Smooth muscle cell (in vitro differentiated cells): ENCODE measurements at regions not wholly inside any gene's neighbourhood (a gene's known extent, or its start where the extent isn't known, plus 50 kb on each side); places are given as distances from the start of the nearest gene placed in this dataset.
A peak's percentile ranks its signal among the peaks of the same experiment; 100 is the strongest.

Experiments used
- DNase-seq: peaks from one replicate; lab custom pipeline; 2025; ENCODE audit not compliant: unreplicated experiment; lab: John Stamatoyannopoulos, UW
- H2AFZ ChIP-seq: fragments of 200-600 bp; sonication (generic); 2 replicates; pipeline ENCODE4 v1.6.0; 2016; ENCODE audit warnings: antibody characterized with exemption, low read depth, mild to moderate bottlenecking
- H3F3A ChIP-seq: fragments of 200-600 bp; sonication (generic); 2 replicates; pipeline ENCODE4 v1.6.0; 2017; ENCODE audit warnings: antibody characterized with exemption, low read depth
- H3K27ac ChIP-seq: fragments of 200-600 bp; sonication (generic); 2 replicates; pipeline ENCODE4 v1.5.1; 2016; ENCODE audit warnings: low read depth, mild to moderate bottlenecking
- H3K27me3 ChIP-seq: fragments of 200-600 bp; sonication (generic); 2 replicates; pipeline ENCODE4 v1.6.1; 2016; ENCODE audit warnings: low read depth, mild to moderate bottlenecking
- H3K36me3 ChIP-seq: fragments of 200-600 bp; sonication (generic); 2 replicates; pipeline ENCODE4 v1.5.1; 2016; ENCODE audit warnings: low read depth
- H3K4me1 ChIP-seq: fragments of 200-600 bp; sonication (generic); 2 replicates; pipeline ENCODE4 v1.5.1; 2016; ENCODE audit warnings: low read depth
- H3K4me2 ChIP-seq: fragments of 200-600 bp; sonication (generic); 2 replicates; pipeline ENCODE4 v1.6.0; 2016; ENCODE audit warnings: mild to moderate bottlenecking
- H3K4me3 ChIP-seq: fragments of 200-600 bp; sonication (generic); 2 replicates; pipeline ENCODE4 v1.5.1; 2016; ENCODE audit warnings: mild to moderate bottlenecking
- H3K79me2 ChIP-seq: fragments of 200-600 bp; sonication (generic); 2 replicates; pipeline ENCODE4 v1.6.0; 2016; ENCODE audit warnings: low read depth, mild to moderate bottlenecking
- H3K9ac ChIP-seq: fragments of 200-600 bp; sonication (generic); 2 replicates; pipeline ENCODE4 v1.6.0; 2016; ENCODE audit warnings: low read depth
- H3K9me3 ChIP-seq: fragments of 200-600 bp; sonication (generic); replicated peaks from 2 replicates; pipeline ENCODE4 v1.5.1; 2016; ENCODE audit warnings: low read depth
- H4K20me1 ChIP-seq: fragments of 200-600 bp; sonication (generic); 2 replicates; pipeline ENCODE4 v1.6.0; 2016; ENCODE audit warnings: low read depth
- WGBS: methylation state at CpG from one replicate; pipeline ENCODE4 v1.1.7; 2016; ENCODE audit warnings: low lambda C conversion rate; 5-methylcytosine and 5-hydroxymethylcytosine counted together
- TF ChIP-seq, protein P1 (sequence below): fragments of 200-600 bp; sonication (generic); IDR thresholded peaks from 2 replicates; pipeline ENCODE4 v1.5.1; 2017; ENCODE audit warnings: borderline replicate concordance, mild to moderate bottlenecking, antibody characterized with exemption; ENCODE audit not compliant: insufficient read depth, poor library complexity, severe bottlenecking

DNA sequence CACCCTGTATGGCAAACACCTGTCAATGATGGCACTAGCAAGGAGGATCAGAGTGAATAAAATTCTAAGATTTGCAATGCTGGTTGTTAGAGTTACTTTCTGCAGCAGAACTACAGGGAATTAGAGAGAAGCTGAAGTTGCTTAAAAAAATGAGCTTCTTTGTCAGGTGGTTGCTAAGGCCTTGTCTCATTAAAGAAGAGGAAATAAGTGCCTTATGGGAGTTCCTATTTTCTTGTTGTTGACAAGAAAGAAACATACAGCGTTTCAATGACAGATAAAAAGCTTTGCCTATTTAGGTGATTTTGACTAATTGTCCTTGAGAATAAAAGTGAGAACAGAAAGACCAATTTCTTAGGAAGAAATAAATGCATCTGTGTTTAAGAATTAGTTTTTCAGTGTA lies 106.0 kb upstream of the ARHGAP24 start:
- Histone ChIP-seq H3K4me3 (no peak overlapping the region), H3K79me2 (no peaks in the 10 kb centered on the region), H3K27me3 (no peaks in the 10 kb centered on the region), H3K9ac (no peak overlapping the region), H3K4me1 (peaks cover 9% of the 10 kb centered on the region), H3K4me2 (no peak overlapping the region), H3F3A (no peaks in the 10 kb centered on the region), H3K27ac (no peak overlapping the region), H2AFZ (no peak overlapping the region), H3K9me3 (no peaks in the 10 kb centered on the region), H4K20me1 (no peaks in the 10 kb centered on the region), H3K36me3 (no peaks in the 10 kb centered on the region)
- WGBS = 87% methylated on average over 1 of the region's 1 CpG
- TF ChIP-seq, protein P1, sequence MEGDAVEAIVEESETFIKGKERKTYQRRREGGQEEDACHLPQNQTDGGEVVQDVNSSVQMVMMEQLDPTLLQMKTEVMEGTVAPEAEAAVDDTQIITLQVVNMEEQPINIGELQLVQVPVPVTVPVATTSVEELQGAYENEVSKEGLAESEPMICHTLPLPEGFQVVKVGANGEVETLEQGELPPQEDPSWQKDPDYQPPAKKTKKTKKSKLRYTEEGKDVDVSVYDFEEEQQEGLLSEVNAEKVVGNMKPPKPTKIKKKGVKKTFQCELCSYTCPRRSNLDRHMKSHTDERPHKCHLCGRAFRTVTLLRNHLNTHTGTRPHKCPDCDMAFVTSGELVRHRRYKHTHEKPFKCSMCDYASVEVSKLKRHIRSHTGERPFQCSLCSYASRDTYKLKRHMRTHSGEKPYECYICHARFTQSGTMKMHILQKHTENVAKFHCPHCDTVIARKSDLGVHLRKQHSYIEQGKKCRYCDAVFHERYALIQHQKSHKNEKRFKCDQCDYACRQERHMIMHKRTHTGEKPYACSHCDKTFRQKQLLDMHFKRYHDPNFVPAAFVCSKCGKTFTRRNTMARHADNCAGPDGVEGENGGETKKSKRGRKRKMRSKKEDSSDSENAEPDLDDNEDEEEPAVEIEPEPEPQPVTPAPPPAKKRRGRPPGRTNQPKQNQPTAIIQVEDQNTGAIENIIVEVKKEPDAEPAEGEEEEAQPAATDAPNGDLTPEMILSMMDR = no peak
- no peak for DNase-seq

DNA sequence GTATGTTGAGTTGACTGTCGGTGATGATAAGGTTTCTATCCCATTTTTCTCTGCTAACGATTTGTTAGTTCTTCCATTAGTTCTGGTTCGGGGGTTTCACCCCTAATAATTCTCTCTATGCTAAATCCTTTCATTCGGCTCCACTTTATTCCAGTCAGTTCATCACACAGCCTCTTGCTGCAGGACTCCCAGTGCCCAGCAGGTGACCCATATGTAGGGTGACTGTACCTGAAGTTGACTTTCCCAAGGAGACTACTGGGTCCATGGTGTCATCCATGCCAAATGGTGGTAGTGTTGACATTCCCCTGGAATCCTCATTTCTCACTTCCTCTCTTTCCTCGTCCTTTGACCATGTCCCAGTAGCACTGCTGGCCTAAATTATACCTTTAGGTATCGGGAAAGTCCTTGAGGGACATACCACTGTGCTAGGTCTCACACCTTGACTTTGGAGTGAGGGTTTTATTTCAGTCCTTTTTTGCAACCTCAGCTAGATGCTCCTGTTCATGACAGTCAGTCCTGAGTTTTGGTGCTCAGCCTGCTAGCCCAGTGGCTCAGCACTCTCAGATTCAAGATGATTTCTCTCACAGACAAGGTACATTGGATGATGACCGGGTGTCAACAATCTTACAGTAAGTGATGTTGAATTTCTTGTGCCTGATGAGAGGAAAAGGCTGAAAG lies 105.1 kb upstream of the ARHGAP24 start:
- peaks cover 9% of the 10 kb centered on the region for H3K4me1 ChIP-seq
- no peaks in the 10 kb centered on the region for H3F3A ChIP-seq
- H2AFZ ChIP-seq = no peak overlapping the region
- no peak for DNase-seq
- H3K4me3 ChIP-seq = no peak overlapping the region
- no peak overlapping the region for H3K9ac ChIP-seq
- H3K27me3 ChIP-seq = no peaks in the 10 kb centered on the region
- H3K79me2 ChIP-seq = no peaks in the 10 kb centered on the region
- H3K27ac ChIP-seq = no peak overlapping the region
- no peak overlapping the region for H3K4me2 ChIP-seq
- H3K36me3 ChIP-seq = no peaks in the 10 kb centered on the region
- 85% methylated on average over 7 of the region's 7 CpGs for WGBS
- H4K20me1 ChIP-seq = no peaks in the 10 kb centered on the region
- TF ChIP-seq, protein P1 = no peak
- H3K9me3 ChIP-seq = no peaks in the 10 kb centered on the region

DNA sequence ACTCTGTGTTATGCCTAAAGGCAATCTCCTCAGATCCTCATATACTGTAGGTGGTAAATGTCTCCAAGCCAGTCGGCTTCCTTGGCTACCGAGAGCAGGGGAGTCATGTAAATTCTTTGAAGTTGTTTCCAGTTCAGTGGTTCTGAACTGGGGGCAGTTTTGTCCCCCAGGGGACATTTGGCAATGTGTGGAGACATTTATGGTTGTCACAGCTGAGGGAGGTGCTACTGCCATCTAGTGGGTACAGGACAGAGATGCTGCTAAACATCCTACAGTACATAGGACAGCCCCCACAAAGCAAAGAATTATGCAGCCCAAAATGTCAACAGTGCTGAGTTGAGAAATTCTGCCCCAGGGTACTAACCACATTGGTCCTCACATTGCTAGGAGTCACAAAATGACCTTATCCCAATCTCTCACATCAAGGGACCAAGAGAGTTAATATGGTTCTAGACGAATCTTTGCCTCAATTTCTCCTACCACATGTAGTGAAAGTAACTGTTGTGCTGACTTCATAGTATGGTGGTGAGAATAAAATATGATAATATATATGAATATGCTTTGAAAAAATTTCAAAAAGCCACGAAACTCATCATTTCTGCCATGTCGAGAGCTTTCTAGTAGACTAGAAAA lies 104.4 kb upstream of the ARHGAP24 start:
- no peaks in the 10 kb centered on the region for H3K36me3 ChIP-seq
- TF ChIP-seq, protein P1 = peak; percentile 75
- no peak overlapping the region for H3K4me2 ChIP-seq
- H3K27me3 ChIP-seq = no peaks in the 10 kb centered on the region
- no peak overlapping the region for H2AFZ ChIP-seq
- H3F3A ChIP-seq = no peaks in the 10 kb centered on the region
- no peak overlapping the region for H3K27ac ChIP-seq
- DNase-seq = peak; percentile 0
- 43% methylated on average over 5 of the region's 5 CpGs for WGBS
- H3K4me3 ChIP-seq = no peak overlapping the region
- H3K9me3 ChIP-seq = no peaks in the 10 kb centered on the region
- H4K20me1 ChIP-seq = no peaks in the 10 kb centered on the region
- no peak overlapping the region for H3K9ac ChIP-seq
- no peaks in the 10 kb centered on the region for H3K79me2 ChIP-seq
- H3K4me1 ChIP-seq = peaks cover 9% of the 10 kb centered on the region

DNA sequence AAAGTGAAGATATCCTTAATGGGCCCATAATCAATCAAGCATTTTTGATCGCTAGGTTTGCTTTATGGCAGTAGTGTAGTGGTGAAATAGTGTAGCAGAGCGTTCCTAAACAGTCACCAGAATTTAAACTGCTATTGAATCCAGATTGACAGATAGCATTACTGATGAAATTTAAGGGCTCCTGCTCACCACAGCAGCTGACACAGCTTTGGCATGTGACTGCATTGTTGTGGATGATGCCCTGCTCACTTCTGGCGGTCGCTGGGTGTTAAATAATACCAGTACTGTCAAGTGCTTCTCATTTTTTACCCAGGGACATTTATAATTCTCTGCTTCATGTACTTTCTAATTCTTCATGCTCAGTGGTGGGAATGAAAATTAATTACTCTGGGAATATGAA lies 102.0 kb upstream of the ARHGAP24 start:
- no peaks in the 10 kb centered on the region for H3K79me2 ChIP-seq
- H3K4me2 ChIP-seq = no peak overlapping the region
- TF ChIP-seq, protein P1 = no peak
- 83% methylated on average over 4 of the region's 4 CpGs for WGBS
- no peak overlapping the region for H3K27ac ChIP-seq
- H3K9ac ChIP-seq = no peak overlapping the region
- peaks cover 9% of the 10 kb centered on the region for H3K4me1 ChIP-seq
- no peaks in the 10 kb centered on the region for H3K9me3 ChIP-seq
- no peaks in the 10 kb centered on the region for H3K27me3 ChIP-seq
- no peaks in the 10 kb centered on the region for H3F3A ChIP-seq
- no peaks in the 10 kb centered on the region for H4K20me1 ChIP-seq
- no peaks in the 10 kb centered on the region for H3K36me3 ChIP-seq
- no peak overlapping the region for H2AFZ ChIP-seq
- no peak for DNase-seq
- H3K4me3 ChIP-seq = no peak overlapping the region
